ENCODE measurements at regions not wholly inside any gene's neighbourhood (a gene's known extent, or its start where the extent isn't known, plus 50 kb on each side); places are given as distances from the start of the nearest gene placed in this dataset.

GRCh38 chr14:71539650-71540285 is 392.5 kb upstream of the RGS6 start:
- H3K4me3 ChIP-seq (ENCODE audit: control insufficient read depth in 1 of 7, extremely low read depth in 1 of 7, insufficient read depth in 4 of 7, low read depth in 2 of 7, low read length in 6 of 7) = peak overlapping the region in 2 of 7 experiments; percentile 11 to 13
- H3K27ac ChIP-seq (ENCODE audit: insufficient read depth in 1 of 2, low read depth in 1 of 2, low read length in 2 of 2, poor library complexity in 1 of 2, severe bottlenecking in 2 of 2) = no peak overlapping the region
- WGBS (ENCODE audit: insufficient coverage) = 53% methylated on average over 5 of the region's 8 CpGs
- ChIA-PET CTCF (no interaction called here), POLR2A (no interaction called here)
- no peaks in the 10 kb centered on the region for H3K9me3 ChIP-seq (ENCODE audit: control extremely low read depth in 1 of 5, control insufficient read depth in 4 of 5, insufficient read depth in 2 of 5, low read depth in 1 of 5, low read length in 4 of 5)
- peak in 1 of 3 donors; percentile 17 for DNase-seq
- no peaks in the 10 kb centered on the region for H3K36me3 ChIP-seq (ENCODE audit: control insufficient read depth in 4 of 4, insufficient read depth in 4 of 4, low read length in 3 of 4)
- no peaks in the 10 kb centered on the region for H3K27me3 ChIP-seq (replicated peaks in 2 of 5; ENCODE audit: control insufficient read depth in 4 of 5, insufficient read depth in 5 of 5, low read length in 4 of 5)
- peaks cover 0 to 16% (median 11%) of the 10 kb centered on the region in 4 experiments for H3K4me1 ChIP-seq (ENCODE audit: control extremely low read depth in 1 of 4, control insufficient read depth in 4 of 4, insufficient read depth in 4 of 4, low read length in 3 of 4)

DNA sequence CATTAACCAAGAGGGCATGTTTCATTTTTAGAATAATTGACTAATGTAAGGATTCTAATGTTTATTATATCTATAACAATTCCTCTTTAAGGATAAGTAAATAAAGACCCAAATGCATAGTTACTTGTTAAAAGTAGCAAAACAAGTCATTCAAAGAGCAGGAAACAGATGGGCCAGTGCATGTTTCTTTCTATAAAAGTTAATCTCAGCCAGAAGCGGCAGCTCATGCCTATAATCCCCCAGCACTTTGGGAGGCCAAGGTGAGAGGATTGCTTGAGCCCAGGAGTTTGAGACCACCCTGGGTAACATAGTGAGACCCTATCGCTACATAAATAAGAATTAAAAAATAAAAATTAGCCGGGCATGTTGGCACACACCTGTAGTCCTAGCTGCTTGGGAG is 391.0 kb upstream of the RGS6 start:
- Histone ChIP-seq H3K9me3 (ENCODE audit: control extremely low read depth in 1 of 5, control insufficient read depth in 4 of 5, insufficient read depth in 2 of 5, low read depth in 1 of 5, low read length in 4 of 5) (no peaks in the 10 kb centered on the region), H3K36me3 (ENCODE audit: control insufficient read depth in 4 of 4, insufficient read depth in 4 of 4, low read length in 3 of 4) (no peaks in the 10 kb centered on the region), H3K27me3 (replicated peaks in 2 of 5; ENCODE audit: control insufficient read depth in 4 of 5, insufficient read depth in 5 of 5, low read length in 4 of 5) (no peaks in the 10 kb centered on the region), H3K4me3 (ENCODE audit: control insufficient read depth in 1 of 7, extremely low read depth in 1 of 7, insufficient read depth in 4 of 7, low read depth in 2 of 7, low read length in 6 of 7) (no peak overlapping the region), H3K4me1 (ENCODE audit: control extremely low read depth in 1 of 4, control insufficient read depth in 4 of 4, insufficient read depth in 4 of 4, low read length in 3 of 4) (peaks cover 0 to 16% (median 11%) of the 10 kb centered on the region in 4 experiments), H3K27ac (ENCODE audit: insufficient read depth in 1 of 2, low read depth in 1 of 2, low read length in 2 of 2, poor library complexity in 1 of 2, severe bottlenecking in 2 of 2) (no peak overlapping the region)
- DNase-seq = peak in 2 of 3 donors; percentile 35 to 44
- ChIA-PET CTCF (interaction anchor here (0.6 kb wide), 1 partner anchor 8 kb away, joined by 3 read pairs; no protein-coding TSS in a partner anchor), POLR2A (no interaction called here)
- WGBS (ENCODE audit: insufficient coverage) = 50% methylated on average over 1 of the region's 3 CpGs

DNA sequence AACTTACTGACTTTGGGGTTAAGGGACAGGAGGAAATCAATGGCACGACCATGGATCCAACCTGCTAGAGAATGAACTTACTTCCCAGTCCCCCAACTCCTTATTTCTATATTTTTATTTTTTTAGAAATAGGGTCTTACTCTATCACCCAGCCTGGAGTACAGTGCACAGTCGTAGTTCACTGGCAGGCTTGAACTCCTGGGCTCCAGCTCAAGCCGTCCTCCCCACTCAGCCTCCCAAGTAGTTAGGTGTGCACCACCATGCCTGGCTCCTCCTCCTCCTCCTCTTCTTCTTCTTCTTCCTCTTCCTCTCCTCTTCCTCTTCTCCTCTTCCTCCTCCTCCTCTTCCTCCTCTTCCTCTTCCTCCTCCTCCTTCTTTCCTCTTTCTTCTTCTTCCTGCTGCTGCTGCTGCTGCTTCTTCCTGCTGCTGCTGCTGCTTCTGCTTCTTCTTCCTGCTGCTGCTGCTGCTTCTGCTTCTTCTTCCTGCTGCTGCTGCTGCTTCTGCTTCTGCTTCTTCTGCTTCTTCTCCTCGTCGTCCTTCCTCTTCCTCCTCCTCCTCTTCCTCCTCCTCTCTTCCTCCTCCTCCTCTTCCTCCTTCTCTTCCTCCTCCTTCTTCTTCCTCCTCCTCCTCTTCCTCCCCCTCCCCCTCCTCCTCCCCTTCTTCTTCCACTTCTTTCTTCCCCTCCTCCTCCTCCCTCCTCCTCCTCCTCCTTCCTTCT is 390.1 kb upstream of the RGS6 start:
- H3K4me3 ChIP-seq (ENCODE audit: control insufficient read depth in 1 of 7, extremely low read depth in 1 of 7, insufficient read depth in 4 of 7, low read depth in 2 of 7, low read length in 6 of 7) = no peak overlapping the region
- H3K27ac ChIP-seq (ENCODE audit: insufficient read depth in 1 of 2, low read depth in 1 of 2, low read length in 2 of 2, poor library complexity in 1 of 2, severe bottlenecking in 2 of 2) = no peak overlapping the region
- POLR2A ChIA-PET = no interaction called here

GRCh38 chr14:71549421-71550050 is 382.7 kb upstream of the RGS6 start:
- no peak for DNase-seq
- H3K27me3 ChIP-seq (replicated peaks in 2 of 5; ENCODE audit: control insufficient read depth in 4 of 5, insufficient read depth in 5 of 5, low read length in 4 of 5) = peaks cover 0 to 4% (median 0%) of the 10 kb centered on the region in 5 experiments
- H3K36me3 ChIP-seq (ENCODE audit: control insufficient read depth in 4 of 4, insufficient read depth in 4 of 4, low read length in 3 of 4) = peaks cover 0 to 3% (median 0%) of the 10 kb centered on the region in 4 experiments
- 96% methylated on average over 5 of the region's 6 CpGs for WGBS (ENCODE audit: insufficient coverage)
- H3K4me3 ChIP-seq (ENCODE audit: control insufficient read depth in 1 of 7, extremely low read depth in 1 of 7, insufficient read depth in 4 of 7, low read depth in 2 of 7, low read length in 6 of 7) = no peak overlapping the region
- ChIA-PET POLR2A (interaction anchor here (0.6 kb wide), 1 partner anchor 290 kb away, joined by 3 read pairs; no protein-coding TSS in a partner anchor), CTCF (interaction anchor here (0.6 kb wide), 1 partner anchor 8 kb away, joined by 3 read pairs; no protein-coding TSS in a partner anchor)
- H3K9me3 ChIP-seq (ENCODE audit: control extremely low read depth in 1 of 5, control insufficient read depth in 4 of 5, insufficient read depth in 2 of 5, low read depth in 1 of 5, low read length in 4 of 5) = no peaks in the 10 kb centered on the region
- peaks cover 0 to 4% (median 0%) of the 10 kb centered on the region in 4 experiments for H3K4me1 ChIP-seq (ENCODE audit: control extremely low read depth in 1 of 4, control insufficient read depth in 4 of 4, insufficient read depth in 4 of 4, low read length in 3 of 4)
- H3K27ac ChIP-seq (ENCODE audit: insufficient read depth in 1 of 2, low read depth in 1 of 2, low read length in 2 of 2, poor library complexity in 1 of 2, severe bottlenecking in 2 of 2) = no peak overlapping the region

More for the DNA sequence above, 390.1 kb upstream of the RGS6 start:
- CTCF ChIA-PET = no interaction called here
- peaks cover 0 to 16% (median 11%) of the 10 kb centered on the region in 4 experiments for H3K4me1 ChIP-seq (ENCODE audit: control extremely low read depth in 1 of 4, control insufficient read depth in 4 of 4, insufficient read depth in 4 of 4, low read length in 3 of 4)
- H3K36me3 ChIP-seq (ENCODE audit: control insufficient read depth in 4 of 4, insufficient read depth in 4 of 4, low read length in 3 of 4) = peaks cover 0 to 3% (median 0%) of the 10 kb centered on the region in 4 experiments
- peak in 2 of 3 donors; percentile 31 to 33 for DNase-seq
- WGBS (ENCODE audit: insufficient coverage) = 66% methylated on average over 4 of the region's 5 CpGs
- no peaks in the 10 kb centered on the region for H3K9me3 ChIP-seq (ENCODE audit: control extremely low read depth in 1 of 5, control insufficient read depth in 4 of 5, insufficient read depth in 2 of 5, low read depth in 1 of 5, low read length in 4 of 5)
- H3K27me3 ChIP-seq (replicated peaks in 2 of 5; ENCODE audit: control insufficient read depth in 4 of 5, insufficient read depth in 5 of 5, low read length in 4 of 5) = no peaks in the 10 kb centered on the region

- Histone ChIP-seq H3K36me3 (ENCODE audit: control insufficient read depth in 4 of 4, insufficient read depth in 4 of 4, low read length in 3 of 4) (peaks cover 0 to 3% (median 0%) of the 10 kb centered on the region in 4 experiments), H3K27ac (ENCODE audit: insufficient read depth in 1 of 2, low read depth in 1 of 2, low read length in 2 of 2, poor library complexity in 1 of 2, severe bottlenecking in 2 of 2) (no peak overlapping the region)
- 88% methylated on average over 2 of the region's 2 CpGs for WGBS (ENCODE audit: insufficient coverage)
Measured at GRCh38 chr14:71550367-71550766, 381.9 kb upstream of the RGS6 start.

DNA sequence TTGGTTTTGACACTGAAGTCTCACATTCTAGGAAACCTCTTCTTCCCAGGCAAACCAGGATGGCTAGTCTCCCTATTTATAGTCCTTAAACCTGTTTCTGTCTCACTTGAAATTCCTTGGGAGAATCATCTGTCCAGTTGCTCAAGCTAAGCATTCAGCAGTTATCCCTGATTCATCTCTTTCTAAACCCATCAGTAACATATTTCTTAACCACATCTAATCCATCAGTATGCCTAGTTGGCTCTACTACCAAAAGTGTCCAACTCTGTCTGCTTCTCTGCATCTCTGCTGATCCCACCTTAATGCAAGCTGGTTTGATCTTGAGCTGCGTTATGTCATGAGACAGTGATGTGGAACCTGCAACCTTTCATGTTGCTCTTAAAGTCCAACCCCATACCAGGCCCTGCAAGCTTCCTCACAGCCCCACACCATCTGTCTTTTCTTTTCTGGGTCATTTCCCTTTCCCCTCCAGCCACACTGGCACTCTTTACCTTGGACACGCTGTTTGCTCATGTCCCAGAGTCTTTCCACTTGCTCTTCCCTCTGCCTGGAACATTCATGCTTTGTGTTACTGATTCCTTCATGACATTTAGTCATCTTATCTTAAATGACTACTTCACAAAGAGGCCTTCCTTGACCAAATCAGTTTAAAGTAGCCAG is 380.8 kb upstream of the RGS6 start:
- no peak for DNase-seq
- H3K4me3 ChIP-seq (ENCODE audit: control insufficient read depth in 1 of 7, extremely low read depth in 1 of 7, insufficient read depth in 4 of 7, low read depth in 2 of 7, low read length in 6 of 7) = no peak overlapping the region
- WGBS (ENCODE audit: insufficient coverage) = 90% methylated on average over 2 of the region's 2 CpGs
- no peaks in the 10 kb centered on the region for H3K9me3 ChIP-seq (ENCODE audit: control extremely low read depth in 1 of 5, control insufficient read depth in 4 of 5, insufficient read depth in 2 of 5, low read depth in 1 of 5, low read length in 4 of 5)
- CTCF ChIA-PET = no interaction called here
- H3K36me3 ChIP-seq (ENCODE audit: control insufficient read depth in 4 of 4, insufficient read depth in 4 of 4, low read length in 3 of 4) = peaks cover 0 to 3% (median 0%) of the 10 kb centered on the region in 4 experiments
- H3K4me1 ChIP-seq (ENCODE audit: control extremely low read depth in 1 of 4, control insufficient read depth in 4 of 4, insufficient read depth in 4 of 4, low read length in 3 of 4) = peaks cover 0 to 5% (median 4%) of the 10 kb centered on the region in 4 experiments
- POLR2A ChIA-PET = no interaction called here
- no peak overlapping the region for H3K27ac ChIP-seq (ENCODE audit: insufficient read depth in 1 of 2, low read depth in 1 of 2, low read length in 2 of 2, poor library complexity in 1 of 2, severe bottlenecking in 2 of 2)
- peaks cover 0 to 4% (median 0%) of the 10 kb centered on the region in 5 experiments for H3K27me3 ChIP-seq (replicated peaks in 2 of 5; ENCODE audit: control insufficient read depth in 4 of 5, insufficient read depth in 5 of 5, low read length in 4 of 5)

More at GRCh38 chr14:71550367-71550766, 381.9 kb upstream of the RGS6 start:
- POLR2A ChIA-PET = no interaction called here
- H3K4me3 ChIP-seq (ENCODE audit: control insufficient read depth in 1 of 7, extremely low read depth in 1 of 7, insufficient read depth in 4 of 7, low read depth in 2 of 7, low read length in 6 of 7) = no peak overlapping the region
- CTCF ChIA-PET = no interaction called here
- H3K27me3 ChIP-seq (replicated peaks in 2 of 5; ENCODE audit: control insufficient read depth in 4 of 5, insufficient read depth in 5 of 5, low read length in 4 of 5) = peaks cover 0 to 4% (median 0%) of the 10 kb centered on the region in 5 experiments
- no peaks in the 10 kb centered on the region for H3K9me3 ChIP-seq (ENCODE audit: control extremely low read depth in 1 of 5, control insufficient read depth in 4 of 5, insufficient read depth in 2 of 5, low read depth in 1 of 5, low read length in 4 of 5)
- no peak for DNase-seq
- H3K4me1 ChIP-seq (ENCODE audit: control extremely low read depth in 1 of 4, control insufficient read depth in 4 of 4, insufficient read depth in 4 of 4, low read length in 3 of 4) = peaks cover 0 to 4% (median 0%) of the 10 kb centered on the region in 4 experiments
